Activated CD4-positive, alpha-beta memory T cell treated with anti-CD3 and anti-CD28 coated beads, Interleukin-2, amount 10 ng/mL, durations not matched to agents 7 days and 5 days (primary cell): ENCODE measurements at regions not wholly inside any gene's neighbourhood (a gene's known extent, or its start where the extent isn't known, plus 50 kb on each side); places are given as distances from the start of the nearest gene placed in this dataset.

Experiments
- CTCF ChIA-PET: fragments of 350-600 bp; sonication (Branson Sonifier 250); formaldehyde crosslinking; loops from one replicate; lab custom pipeline; 2021; ENCODE audit warnings: antibody characterized with exemption, inconsistent platforms; lab: Charles Lee
- POLR2A ChIA-PET: fragments of 350-600 bp; sonication (Branson Sonifier 250); formaldehyde crosslinking; loops from one replicate; lab custom pipeline; 2021; ENCODE audit warnings: antibody characterized with exemption; lab: Charles Lee
- DNase-seq: peaks from one replicate; pipeline ENCODE4 v3.0.0-alpha.2; 2020
- H3K27ac Mint-ChIP-seq: one replicate; pipeline ENCODE4 v1.8.0; 2021; ENCODE audit warnings: mild to moderate bottlenecking, mixed read lengths
- H3K27me3 Mint-ChIP-seq: one replicate; pipeline ENCODE4 v1.8.0; 2021; ENCODE audit warnings: mixed read lengths
- H3K36me3 Mint-ChIP-seq: one replicate; pipeline ENCODE4 v1.8.0; 2021; ENCODE audit warnings: low read depth, mixed read lengths
- H3K4me1 Mint-ChIP-seq: one replicate; pipeline ENCODE4 v1.8.0; 2021; ENCODE audit warnings: mixed read lengths
- H3K4me3 Mint-ChIP-seq: one replicate; pipeline ENCODE4 v1.8.0; 2021; ENCODE audit warnings: mild to moderate bottlenecking, mixed read lengths
- H3K9me3 Mint-ChIP-seq: one replicate; pipeline ENCODE4 v1.8.0; 2021; ENCODE audit warnings: mixed read lengths

DNA sequence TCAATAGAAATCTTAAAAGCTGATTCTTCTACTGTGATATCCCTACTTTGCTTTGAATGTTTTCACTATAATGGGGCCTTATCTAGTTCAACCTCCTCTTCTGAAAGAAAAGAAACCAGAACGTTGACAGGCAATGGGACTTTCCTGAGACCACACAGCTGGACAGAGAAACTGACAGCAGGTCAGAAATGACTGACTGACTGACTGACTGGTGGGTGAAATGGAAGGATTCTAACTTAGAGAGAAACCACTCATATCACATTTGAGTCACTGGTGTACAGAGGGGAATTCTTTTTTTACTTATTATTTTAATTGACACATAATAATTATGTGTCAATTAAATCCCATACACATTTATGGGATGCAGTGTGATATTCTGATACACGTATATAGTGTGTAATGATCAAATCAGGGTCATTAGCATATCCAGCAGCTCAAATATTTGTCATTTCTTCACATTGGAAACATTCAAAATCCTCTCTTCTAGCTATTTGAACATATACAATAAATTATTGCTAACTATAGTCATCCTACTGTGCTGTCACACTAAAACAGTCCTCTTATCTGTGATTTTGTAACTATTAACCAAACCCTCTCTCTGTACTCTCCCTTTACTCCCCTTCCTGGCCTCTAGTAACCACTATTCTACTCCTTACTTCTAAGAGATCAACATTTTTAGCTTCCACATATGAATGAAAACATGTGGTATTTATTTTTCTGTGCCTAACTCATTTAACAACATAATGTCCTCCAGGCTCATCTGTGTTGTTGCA, 64.8 kb upstream of the NRSN1 start:
- no peak overlapping the region for H3K4me3 Mint-ChIP-seq
- CTCF ChIA-PET: no interaction called here
- no peak overlapping the region for H3K27ac Mint-ChIP-seq
- POLR2A ChIA-PET: no interaction called here
- no peaks in the 10 kb centered on the region for H3K27me3 Mint-ChIP-seq
- no peaks in the 10 kb centered on the region for H3K4me1 Mint-ChIP-seq
- H3K9me3 Mint-ChIP-seq: peaks cover 2% of the 10 kb centered on the region
- H3K36me3 Mint-ChIP-seq: no peaks in the 10 kb centered on the region
- no peak for DNase-seq

- Mint-ChIP-seq H3K27ac (no peak overlapping the region), H3K4me1 (no peaks in the 10 kb centered on the region), H3K4me3 (no peak overlapping the region), H3K27me3 (no peaks in the 10 kb centered on the region), H3K36me3 (no peaks in the 10 kb centered on the region), H3K9me3 (peaks cover 2% of the 10 kb centered on the region)
- ChIA-PET POLR2A (no interaction called here), CTCF (no interaction called here)
- DNase-seq: no peak
These were observed 61.9 kb upstream of the NRSN1 start for GRCh38 chr6:24064106-24064505.

DNA sequence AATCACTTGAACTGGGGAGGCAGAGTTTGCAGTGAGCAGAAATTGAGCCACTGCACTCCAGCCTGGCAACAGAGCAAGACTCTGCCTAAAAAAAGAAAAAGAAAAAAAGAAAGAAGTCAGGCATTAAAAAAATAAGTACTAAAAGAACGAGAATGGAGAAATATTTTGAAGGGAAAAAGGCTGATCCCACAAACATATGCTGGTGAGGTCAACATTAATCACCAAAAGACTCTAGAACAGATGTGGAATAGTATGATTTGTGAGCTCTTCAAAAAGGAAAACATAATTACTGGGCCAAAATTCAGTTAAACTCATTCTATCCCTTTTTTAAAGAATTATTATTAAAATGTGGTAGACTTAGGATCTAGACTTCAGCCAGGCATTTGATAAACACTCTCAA, 61.2 kb upstream of the NRSN1 start:
- peaks cover 2% of the 10 kb centered on the region for H3K9me3 Mint-ChIP-seq
- H3K27me3 Mint-ChIP-seq: no peaks in the 10 kb centered on the region

DNA sequence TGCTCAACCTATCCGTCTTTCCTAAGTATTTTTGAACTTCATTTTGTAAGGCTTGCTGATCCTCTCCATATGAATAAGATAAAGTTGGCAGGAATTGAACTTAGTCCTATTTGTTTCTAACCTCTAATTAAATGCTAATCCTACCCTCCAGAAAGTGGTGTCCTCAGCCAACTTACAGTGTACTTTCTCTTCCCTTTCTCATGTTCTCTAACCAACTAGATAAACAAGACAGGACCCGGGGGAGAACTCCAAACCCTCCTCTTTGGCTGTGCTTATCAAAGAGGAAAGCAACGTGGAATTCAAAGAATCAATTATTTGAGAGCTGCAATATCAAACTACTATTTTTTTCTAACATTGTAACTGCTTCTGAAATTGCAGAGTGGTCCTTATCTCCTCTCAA, 56.5 kb upstream of the NRSN1 start:
- H3K4me1 Mint-ChIP-seq: no peaks in the 10 kb centered on the region
- no peaks in the 10 kb centered on the region for H3K27me3 Mint-ChIP-seq
- H3K27ac Mint-ChIP-seq: no peak overlapping the region
- H3K36me3 Mint-ChIP-seq: no peaks in the 10 kb centered on the region
- no peak overlapping the region for H3K4me3 Mint-ChIP-seq
- H3K9me3 Mint-ChIP-seq: peaks cover 2% of the 10 kb centered on the region
- POLR2A ChIA-PET: no interaction called here
- DNase-seq: no peak
- CTCF ChIA-PET: no interaction called here

More for the DNA sequence above, 61.2 kb upstream of the NRSN1 start:
- no peak overlapping the region for H3K4me3 Mint-ChIP-seq
- CTCF ChIA-PET: no interaction called here
- H3K4me1 Mint-ChIP-seq: no peaks in the 10 kb centered on the region
- DNase-seq: no peak
- H3K36me3 Mint-ChIP-seq: no peaks in the 10 kb centered on the region
- H3K27ac Mint-ChIP-seq: no peak overlapping the region
- POLR2A ChIA-PET: no interaction called here

- H3K9me3 Mint-ChIP-seq: no peaks in the 10 kb centered on the region
- no peak for DNase-seq
- H3K27ac Mint-ChIP-seq: no peak overlapping the region
- CTCF ChIA-PET: no interaction called here
- no peaks in the 10 kb centered on the region for H3K27me3 Mint-ChIP-seq
- no peaks in the 10 kb centered on the region for H3K36me3 Mint-ChIP-seq
- no peaks in the 10 kb centered on the region for H3K4me1 Mint-ChIP-seq
- POLR2A ChIA-PET: no interaction called here
- no peak overlapping the region for H3K4me3 Mint-ChIP-seq
These were observed 53.8 kb upstream of the NRSN1 start for GRCh38 chr6:24072038-24072746.

DNA sequence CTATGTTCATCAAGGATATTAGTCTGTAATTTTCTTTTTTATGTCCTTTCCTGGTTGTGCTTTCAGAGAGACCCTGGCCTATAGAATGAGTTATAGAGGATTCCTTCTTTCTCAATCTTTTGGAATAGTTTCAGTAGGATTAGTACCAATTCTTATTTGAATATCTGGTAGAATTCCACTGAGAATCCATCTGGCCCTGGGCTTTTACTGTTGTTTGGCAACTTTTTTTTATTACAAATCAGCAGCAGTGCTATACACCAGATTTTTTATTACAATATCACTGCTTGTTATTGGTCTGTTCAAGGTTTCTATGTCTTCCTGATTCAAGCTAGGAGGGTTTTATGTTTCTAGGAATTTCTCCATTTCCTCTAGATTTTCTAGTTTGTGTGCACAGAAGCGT, 50.0 kb upstream of the NRSN1 start:
- Mint-ChIP-seq H3K4me3 (no peak overlapping the region), H3K36me3 (no peaks in the 10 kb centered on the region), H3K27ac (no peak overlapping the region), H3K27me3 (no peaks in the 10 kb centered on the region), H3K4me1 (no peaks in the 10 kb centered on the region), H3K9me3 (no peaks in the 10 kb centered on the region)
- DNase-seq: no peak
- POLR2A ChIA-PET: no interaction called here
- CTCF ChIA-PET: no interaction called here
